SU-DHL-6 (cell line): ENCODE measurements at regions not wholly inside any gene's neighbourhood (a gene's known extent, or its start where the extent isn't known, plus 50 kb on each side); places are given as distances from the start of the nearest gene placed in this dataset.

Source experiments
- H2AFZ ChIP-seq: fragments of 200-600 bp; sonication (generic); 2 replicates; pipeline ENCODE4 v1.6.1; 2014; ENCODE audit warnings: low read depth, mild to moderate bottlenecking, moderate library complexity, mixed read lengths, antibody characterized with exemption, low read length; ENCODE audit not compliant: severe bottlenecking
- H3F3A ChIP-seq: fragments of 200-600 bp; shearing (Covaris generic); 2 replicates; pipeline ENCODE4 v1.6.0; 2016; ENCODE audit warnings: antibody characterized with exemption, mild to moderate bottlenecking; ENCODE audit not compliant: insufficient read depth
- H3K27ac ChIP-seq: fragments of 200-600 bp; sonication (generic); 2 replicates; pipeline ENCODE4 v1.5.1; 2016; ENCODE audit warnings: low read depth, mild to moderate bottlenecking, low read length, moderate library complexity, mixed read lengths
- H3K27me3 ChIP-seq: fragments of 200-600 bp; sonication (generic), shearing (Covaris generic); 2 replicates; pipeline ENCODE4 v1.6.0; 2014; ENCODE audit warnings: mild to moderate bottlenecking, low read length
- H3K36me3 ChIP-seq: fragments of 200-600 bp; sonication (generic); 2 replicates; pipeline ENCODE4 v1.6.1; 2014; ENCODE audit warnings: mild to moderate bottlenecking, low read length, mixed read lengths
- H3K4me2 ChIP-seq: fragments of 300-600, 200-600 bp; shearing (Covaris generic), sonication (generic); 2 replicates; pipeline ENCODE4 v1.6.0; 2014; ENCODE audit warnings: low read length, low read depth, mild to moderate bottlenecking; ENCODE audit not compliant: poor library complexity, severe bottlenecking
- H3K4me3 ChIP-seq: fragments of 200-600 bp; sonication (generic); 2 replicates; pipeline ENCODE4 v1.5.1; 2014; ENCODE audit warnings: antibody characterized with exemption, low read length, mild to moderate bottlenecking, mixed read lengths; ENCODE audit not compliant: insufficient read depth, poor library complexity, severe bottlenecking
- H3K79me2 ChIP-seq: fragments of 200-600 bp; sonication (generic); 2 replicates; pipeline ENCODE4 v1.6.1; 2014; ENCODE audit warnings: mild to moderate bottlenecking, low read length, moderate library complexity; ENCODE audit not compliant: insufficient read depth
- H3K9ac ChIP-seq: fragments of 200-600 bp; sonication (generic); 2 replicates; pipeline ENCODE4 v1.7.0; 2014; ENCODE audit warnings: mild to moderate bottlenecking, low read length
- H3K9me2 ChIP-seq: fragments of 200-600 bp; sonication (generic); replicated peaks from 2 replicates; pipeline ENCODE4 v1.6.1; 2014; ENCODE audit warnings: low read length; ENCODE audit not compliant: insufficient read depth
- H3K9me3 ChIP-seq: fragments of 200-600 bp; sonication (generic); 2 replicates; pipeline ENCODE4 v1.6.1; 2014; ENCODE audit warnings: low read length, mixed read lengths; ENCODE audit not compliant: insufficient read depth
- H4K20me1 ChIP-seq: fragments of 200-600 bp; sonication (generic); 2 replicates; pipeline ENCODE4 v1.6.1; 2014; ENCODE audit warnings: low read depth, mild to moderate bottlenecking, antibody characterized with exemption, low read length, moderate library complexity, mixed read lengths
- EZH2phosphoT487 ChIP-seq: fragments of 200-600 bp; sonication (generic), shearing (Covaris generic); conservative IDR thresholded peaks from 2 replicates; pipeline ENCODE4 v1.6.1; 2018; ENCODE audit warnings: mild to moderate bottlenecking, antibody characterized with exemption, low read length, moderate library complexity, mixed read lengths
- TF ChIP-seq, protein P1 (sequence below): fragments of 200-600 bp; sonication (generic); IDR thresholded peaks from one replicate; pipeline ENCODE4 v1.5.1; 2017; ENCODE audit warnings: antibody characterized with exemption, mild to moderate bottlenecking, low read length, moderate library complexity; ENCODE audit not compliant: insufficient read depth, poor library complexity, severe bottlenecking

DNA sequence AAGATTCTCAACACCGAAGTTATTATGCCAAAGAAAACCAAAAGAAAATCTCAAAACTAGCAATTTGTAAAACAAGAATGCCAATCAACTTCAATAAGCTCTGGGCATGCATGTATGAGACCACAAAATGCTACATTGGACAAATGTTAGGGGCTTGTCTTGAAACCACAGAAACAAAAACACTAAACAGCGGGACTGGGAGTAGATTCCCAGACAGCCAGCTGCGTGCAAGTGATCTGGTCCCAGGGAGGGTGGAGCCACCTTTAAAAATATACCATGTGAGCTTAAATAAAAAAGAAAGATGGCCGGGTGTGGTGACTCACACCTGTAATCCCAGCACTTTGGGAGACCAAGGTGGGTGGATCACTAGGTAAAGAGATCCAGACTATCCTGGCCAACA lies 163.6 kb upstream of the PRICKLE2 start:
- H3K9me2 ChIP-seq = no peaks in the 10 kb centered on the region
- H3K4me3 ChIP-seq = no peak overlapping the region
- no peak overlapping the region for H3K9ac ChIP-seq
- no peaks in the 10 kb centered on the region for H3K9me3 ChIP-seq
- H3K4me2 ChIP-seq = no peak overlapping the region
- no peak overlapping the region for H2AFZ ChIP-seq
- no peaks in the 10 kb centered on the region for H3F3A ChIP-seq
- no peaks in the 10 kb centered on the region for H3K79me2 ChIP-seq
- H3K27me3 ChIP-seq = no peaks in the 10 kb centered on the region
- no peak overlapping the region for H3K27ac ChIP-seq
- H4K20me1 ChIP-seq = no peaks in the 10 kb centered on the region
- no peak for TF ChIP-seq EZH2phosphoT487
- TF ChIP-seq, protein P1, sequence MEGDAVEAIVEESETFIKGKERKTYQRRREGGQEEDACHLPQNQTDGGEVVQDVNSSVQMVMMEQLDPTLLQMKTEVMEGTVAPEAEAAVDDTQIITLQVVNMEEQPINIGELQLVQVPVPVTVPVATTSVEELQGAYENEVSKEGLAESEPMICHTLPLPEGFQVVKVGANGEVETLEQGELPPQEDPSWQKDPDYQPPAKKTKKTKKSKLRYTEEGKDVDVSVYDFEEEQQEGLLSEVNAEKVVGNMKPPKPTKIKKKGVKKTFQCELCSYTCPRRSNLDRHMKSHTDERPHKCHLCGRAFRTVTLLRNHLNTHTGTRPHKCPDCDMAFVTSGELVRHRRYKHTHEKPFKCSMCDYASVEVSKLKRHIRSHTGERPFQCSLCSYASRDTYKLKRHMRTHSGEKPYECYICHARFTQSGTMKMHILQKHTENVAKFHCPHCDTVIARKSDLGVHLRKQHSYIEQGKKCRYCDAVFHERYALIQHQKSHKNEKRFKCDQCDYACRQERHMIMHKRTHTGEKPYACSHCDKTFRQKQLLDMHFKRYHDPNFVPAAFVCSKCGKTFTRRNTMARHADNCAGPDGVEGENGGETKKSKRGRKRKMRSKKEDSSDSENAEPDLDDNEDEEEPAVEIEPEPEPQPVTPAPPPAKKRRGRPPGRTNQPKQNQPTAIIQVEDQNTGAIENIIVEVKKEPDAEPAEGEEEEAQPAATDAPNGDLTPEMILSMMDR = no peak
- no peaks in the 10 kb centered on the region for H3K36me3 ChIP-seq

DNA sequence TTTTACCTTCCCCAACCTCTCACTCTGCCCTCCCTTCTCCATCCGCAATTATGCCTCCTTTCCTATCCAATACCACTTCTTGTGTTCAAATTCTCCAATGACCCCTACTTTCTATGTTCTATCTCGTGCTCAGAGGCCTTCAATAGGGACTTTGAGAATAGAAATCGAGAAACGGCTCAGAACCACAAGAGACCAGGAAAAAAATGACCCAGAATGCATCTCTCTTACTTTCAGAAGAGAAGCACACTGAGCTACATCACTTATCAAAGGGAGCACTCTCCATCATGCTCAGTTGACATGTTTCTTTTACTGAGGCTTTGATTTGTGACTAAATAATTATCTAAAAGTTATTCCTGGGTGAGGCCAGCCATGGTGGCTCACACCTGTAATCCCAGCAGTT lies 162.4 kb upstream of the PRICKLE2 start:
- Histone ChIP-seq H3K4me2 (no peak overlapping the region), H3K9me3 (no peaks in the 10 kb centered on the region), H3K9ac (no peak overlapping the region), H3K27me3 (no peaks in the 10 kb centered on the region), H2AFZ (no peak overlapping the region), H3K36me3 (no peaks in the 10 kb centered on the region), H3K79me2 (no peaks in the 10 kb centered on the region), H3K27ac (no peak overlapping the region), H3K4me3 (no peak overlapping the region), H3K9me2 (no peaks in the 10 kb centered on the region), H4K20me1 (no peaks in the 10 kb centered on the region), H3F3A (no peaks in the 10 kb centered on the region)
- TF ChIP-seq, protein P1 = no peak
- TF ChIP-seq EZH2phosphoT487 = no peak

DNA sequence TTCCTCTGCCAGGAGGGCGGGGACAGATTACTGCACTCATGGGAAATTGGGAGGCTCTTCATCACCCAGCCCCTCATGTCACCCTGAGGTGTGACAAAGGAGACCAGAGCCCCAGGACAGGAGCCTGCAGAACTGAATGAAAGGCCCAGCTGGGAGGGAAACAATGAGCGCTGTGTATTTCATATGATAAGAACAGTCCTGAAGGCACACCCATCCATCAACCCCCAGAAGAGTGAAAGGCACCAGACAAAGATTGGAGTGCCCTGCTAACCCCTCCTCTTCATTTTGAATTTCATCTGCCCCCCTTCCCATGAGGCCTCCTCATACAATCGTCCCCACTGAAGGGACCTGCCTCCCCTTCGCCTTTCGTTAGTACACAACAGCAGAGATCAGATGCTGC lies 160.0 kb upstream of the PRICKLE2 start:
- Histone ChIP-seq H3F3A (no peaks in the 10 kb centered on the region), H3K79me2 (no peaks in the 10 kb centered on the region), H3K27ac (no peak overlapping the region), H3K9me3 (no peaks in the 10 kb centered on the region), H3K4me2 (no peak overlapping the region), H3K9ac (no peak overlapping the region), H3K9me2 (no peaks in the 10 kb centered on the region), H3K27me3 (no peaks in the 10 kb centered on the region), H4K20me1 (no peaks in the 10 kb centered on the region), H2AFZ (no peak overlapping the region), H3K4me3 (no peak overlapping the region), H3K36me3 (no peaks in the 10 kb centered on the region)
- no peak for TF ChIP-seq EZH2phosphoT487
- TF ChIP-seq, protein P1 = no peak
